Endothelial cell (in vitro differentiated cells): ENCODE measurements at regions not wholly inside any gene's neighbourhood (a gene's known extent, or its start where the extent isn't known, plus 50 kb on each side); places are given as distances from the start of the nearest gene placed in this dataset.
A peak's percentile ranks its signal among the peaks of the same experiment; 100 is the strongest.

ENCODE experiments used
- DNase-seq: peaks from one replicate; pipeline ENCODE4 v3.0.0; 2021; ENCODE audit warnings: low spot score
- H3K27ac Mint-ChIP-seq: one replicate; pipeline ENCODE4 v1.8.0; 2021; ENCODE audit warnings: mixed read lengths, inconsistent platforms; ENCODE audit not compliant: unreplicated experiment
- H3K27me3 Mint-ChIP-seq: one replicate; pipeline ENCODE4 v1.8.0; 2021; ENCODE audit warnings: mild to moderate bottlenecking, moderate library complexity, mixed read lengths, inconsistent platforms; ENCODE audit not compliant: unreplicated experiment
- H3K36me3 Mint-ChIP-seq: one replicate; pipeline ENCODE4 v1.8.0; 2021; ENCODE audit warnings: mild to moderate bottlenecking, low read depth, mixed read lengths, inconsistent platforms; ENCODE audit not compliant: unreplicated experiment
- H3K4me1 Mint-ChIP-seq: one replicate; pipeline ENCODE4 v1.8.0; 2021; ENCODE audit warnings: mild to moderate bottlenecking, mixed read lengths, inconsistent platforms; ENCODE audit not compliant: unreplicated experiment
- H3K4me3 Mint-ChIP-seq: one replicate; pipeline ENCODE4 v1.8.0; 2021; ENCODE audit warnings: mild to moderate bottlenecking, mixed read lengths, inconsistent platforms; ENCODE audit not compliant: unreplicated experiment
- H3K9me3 Mint-ChIP-seq: one replicate; pipeline ENCODE4 v1.8.0; 2021; ENCODE audit warnings: mixed read lengths, inconsistent platforms; ENCODE audit not compliant: unreplicated experiment
- TF ChIP-seq, protein P1 (sequence below): fragments of 200-600 bp; sonication (generic); IDR thresholded peaks from one replicate; pipeline ENCODE4 v1.5.0; 2021; ENCODE audit warnings: antibody characterized with exemption; ENCODE audit not compliant: unreplicated experiment

DNA sequence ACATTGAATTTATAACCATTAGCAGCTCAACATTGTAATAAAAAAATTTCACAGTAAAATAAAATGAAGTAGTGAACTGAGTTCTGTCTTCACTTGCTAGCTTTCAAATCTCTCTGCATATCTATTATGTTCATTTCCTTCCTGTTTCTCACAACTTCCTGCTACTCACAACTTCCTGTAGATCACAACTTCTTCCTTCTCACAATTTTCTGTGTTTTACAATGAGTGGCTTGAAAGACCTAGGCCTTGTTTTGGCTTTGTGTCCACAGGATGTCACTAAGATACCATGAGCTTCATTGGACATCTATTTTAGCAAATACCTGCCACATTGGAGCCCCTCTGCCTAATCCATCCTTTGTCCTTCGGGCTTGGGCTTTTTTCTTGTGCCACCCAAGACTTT is 480.3 kb upstream of the ADAMTS16 start:
- DNase-seq: no peak
- TF ChIP-seq, protein P1, sequence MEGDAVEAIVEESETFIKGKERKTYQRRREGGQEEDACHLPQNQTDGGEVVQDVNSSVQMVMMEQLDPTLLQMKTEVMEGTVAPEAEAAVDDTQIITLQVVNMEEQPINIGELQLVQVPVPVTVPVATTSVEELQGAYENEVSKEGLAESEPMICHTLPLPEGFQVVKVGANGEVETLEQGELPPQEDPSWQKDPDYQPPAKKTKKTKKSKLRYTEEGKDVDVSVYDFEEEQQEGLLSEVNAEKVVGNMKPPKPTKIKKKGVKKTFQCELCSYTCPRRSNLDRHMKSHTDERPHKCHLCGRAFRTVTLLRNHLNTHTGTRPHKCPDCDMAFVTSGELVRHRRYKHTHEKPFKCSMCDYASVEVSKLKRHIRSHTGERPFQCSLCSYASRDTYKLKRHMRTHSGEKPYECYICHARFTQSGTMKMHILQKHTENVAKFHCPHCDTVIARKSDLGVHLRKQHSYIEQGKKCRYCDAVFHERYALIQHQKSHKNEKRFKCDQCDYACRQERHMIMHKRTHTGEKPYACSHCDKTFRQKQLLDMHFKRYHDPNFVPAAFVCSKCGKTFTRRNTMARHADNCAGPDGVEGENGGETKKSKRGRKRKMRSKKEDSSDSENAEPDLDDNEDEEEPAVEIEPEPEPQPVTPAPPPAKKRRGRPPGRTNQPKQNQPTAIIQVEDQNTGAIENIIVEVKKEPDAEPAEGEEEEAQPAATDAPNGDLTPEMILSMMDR: no peak
- Mint-ChIP-seq H3K4me1 (peaks cover 36% of the 10 kb centered on the region), H3K4me3 (no peak overlapping the region), H3K27me3 (peaks cover 2% of the 10 kb centered on the region), H3K36me3 (peaks cover 5% of the 10 kb centered on the region), H3K27ac (peak overlapping the region; percentile 79), H3K9me3 (no peaks in the 10 kb centered on the region)

GRCh38 chr5:4661326-4661725 is 478.8 kb upstream of the ADAMTS16 start:
- peaks cover 2% of the 10 kb centered on the region for H3K27me3 Mint-ChIP-seq
- no peak for DNase-seq
- H3K9me3 Mint-ChIP-seq: no peaks in the 10 kb centered on the region
- H3K27ac Mint-ChIP-seq: no peak overlapping the region
- peaks cover 5% of the 10 kb centered on the region for H3K36me3 Mint-ChIP-seq
- TF ChIP-seq, protein P1: no peak
- no peak overlapping the region for H3K4me3 Mint-ChIP-seq
- H3K4me1 Mint-ChIP-seq: peaks cover 36% of the 10 kb centered on the region

GRCh38 chr5:4661836-4662235 is 478.3 kb upstream of the ADAMTS16 start:
- no peak for DNase-seq

GRCh38 chr5:4662756-4663155 is 477.4 kb upstream of the ADAMTS16 start:
- DNase-seq: no peak
- Mint-ChIP-seq H3K27me3 (peaks cover 2% of the 10 kb centered on the region), H3K27ac (no peak overlapping the region), H3K9me3 (no peaks in the 10 kb centered on the region), H3K4me3 (no peak overlapping the region), H3K36me3 (peaks cover 5% of the 10 kb centered on the region), H3K4me1 (peaks cover 36% of the 10 kb centered on the region)
- TF ChIP-seq, protein P1: no peak

More at GRCh38 chr5:4661836-4662235, 478.3 kb upstream of the ADAMTS16 start:
- no peaks in the 10 kb centered on the region for H3K9me3 Mint-ChIP-seq
- TF ChIP-seq, protein P1: no peak
- peaks cover 36% of the 10 kb centered on the region for H3K4me1 Mint-ChIP-seq
- no peak overlapping the region for H3K4me3 Mint-ChIP-seq
- no peak overlapping the region for H3K27ac Mint-ChIP-seq
- peaks cover 5% of the 10 kb centered on the region for H3K36me3 Mint-ChIP-seq
- H3K27me3 Mint-ChIP-seq: peaks cover 2% of the 10 kb centered on the region

DNA sequence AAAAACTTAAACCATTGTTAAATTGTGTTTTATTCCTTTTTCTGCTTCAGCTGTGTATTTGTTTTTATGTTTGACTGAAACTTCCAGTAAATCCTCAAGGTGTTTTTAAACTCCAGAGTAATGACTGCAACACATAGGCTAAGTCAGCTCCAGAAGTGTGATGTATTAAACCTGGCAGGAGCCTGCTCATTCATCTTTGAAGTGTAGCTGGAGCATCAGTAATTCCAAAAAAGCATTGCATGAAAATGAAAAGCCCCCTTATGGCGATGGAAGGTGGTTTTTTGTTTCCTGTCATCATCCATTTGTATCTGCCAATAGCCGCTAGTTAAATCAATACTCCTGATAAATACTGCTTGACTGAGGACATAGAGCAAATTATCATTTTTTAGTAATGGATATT is 474.2 kb upstream of the ADAMTS16 start:
- TF ChIP-seq, protein P1: no peak
- H3K4me3 Mint-ChIP-seq: no peak overlapping the region
- no peaks in the 10 kb centered on the region for H3K9me3 Mint-ChIP-seq
- no peaks in the 10 kb centered on the region for H3K36me3 Mint-ChIP-seq
- H3K27me3 Mint-ChIP-seq: no peaks in the 10 kb centered on the region
- DNase-seq: no peak
- peaks cover 10% of the 10 kb centered on the region for H3K4me1 Mint-ChIP-seq
- no peak overlapping the region for H3K27ac Mint-ChIP-seq
